Effector memory CD4-positive, alpha-beta T cell (primary cell): ENCODE measurements at regions not wholly inside any gene's neighbourhood (a gene's known extent, or its start where the extent isn't known, plus 50 kb on each side); places are given as distances from the start of the nearest gene placed in this dataset.

Experiments
- DNase-seq, 3 donors: peaks; one replicate each; pipeline ENCODE4 v3.0.0-alpha.2; 2020
- H3K27ac ChIP-seq: 2 replicates; pipeline ENCODE4 v1.7.0; 2013; ENCODE audit warnings: mild to moderate bottlenecking, low read length, moderate library complexity; ENCODE audit not compliant: insufficient read depth, poor library complexity, severe bottlenecking
- H3K27me3 ChIP-seq: replicated peaks from 2 replicates; pipeline ENCODE4 v1.7.0; 2013; ENCODE audit warnings: mild to moderate bottlenecking, low read length; ENCODE audit not compliant: insufficient read depth, control insufficient read depth, poor library complexity, severe bottlenecking
- H3K36me3 ChIP-seq: 2 replicates; pipeline ENCODE4 v1.7.0; 2013; ENCODE audit warnings: mild to moderate bottlenecking, low read length, moderate library complexity; ENCODE audit not compliant: control insufficient read depth, insufficient read depth
- H3K4me1 ChIP-seq: 2 replicates; pipeline ENCODE4 v1.7.0; 2013; ENCODE audit warnings: low read length, mild to moderate bottlenecking; ENCODE audit not compliant: control insufficient read depth, insufficient read depth, poor library complexity, severe bottlenecking
- H3K4me3 ChIP-seq: 2 replicates; pipeline ENCODE4 v1.7.0; 2013; ENCODE audit warnings: low read length, low read depth, mild to moderate bottlenecking; ENCODE audit not compliant: insufficient read depth, poor library complexity, severe bottlenecking
- H3K9me3 ChIP-seq: 2 replicates; pipeline ENCODE4 v1.7.0; 2013; ENCODE audit warnings: mild to moderate bottlenecking, low read length, moderate library complexity; ENCODE audit not compliant: control insufficient read depth

DNA sequence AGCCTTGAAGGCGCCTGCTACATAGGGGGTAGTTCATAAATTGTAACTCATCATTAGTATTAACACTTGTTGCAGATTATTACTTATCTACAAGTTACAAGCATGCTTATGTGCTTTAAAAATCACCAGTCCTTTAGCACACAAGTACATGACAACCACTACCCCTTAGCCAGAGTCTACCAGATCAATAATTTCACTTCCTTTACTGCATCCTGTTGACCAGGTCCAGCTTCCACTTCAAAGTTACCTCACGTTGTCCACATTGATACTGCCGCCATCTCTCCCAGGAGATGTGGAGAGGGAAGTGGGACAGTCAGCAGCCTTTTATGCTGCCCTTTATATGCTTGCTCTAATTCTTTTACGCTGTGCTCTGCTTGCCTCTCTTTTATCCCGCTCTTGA, 231.3 kb upstream of the CXXC4 start:
- H3K36me3 ChIP-seq: no peaks in the 10 kb centered on the region
- H3K4me1 ChIP-seq: no peaks in the 10 kb centered on the region
- no peaks in the 10 kb centered on the region for H3K9me3 ChIP-seq
- DNase-seq: no peak
- H3K4me3 ChIP-seq: no peak overlapping the region
- H3K27ac ChIP-seq: no peak overlapping the region
- H3K27me3 ChIP-seq: no peaks in the 10 kb centered on the region

GRCh38 chr4:104727643-104728042, 232.9 kb upstream of the CXXC4 start:
- Histone ChIP-seq H3K27ac (no peak overlapping the region), H3K4me3 (no peak overlapping the region)
- no peak for DNase-seq

DNA sequence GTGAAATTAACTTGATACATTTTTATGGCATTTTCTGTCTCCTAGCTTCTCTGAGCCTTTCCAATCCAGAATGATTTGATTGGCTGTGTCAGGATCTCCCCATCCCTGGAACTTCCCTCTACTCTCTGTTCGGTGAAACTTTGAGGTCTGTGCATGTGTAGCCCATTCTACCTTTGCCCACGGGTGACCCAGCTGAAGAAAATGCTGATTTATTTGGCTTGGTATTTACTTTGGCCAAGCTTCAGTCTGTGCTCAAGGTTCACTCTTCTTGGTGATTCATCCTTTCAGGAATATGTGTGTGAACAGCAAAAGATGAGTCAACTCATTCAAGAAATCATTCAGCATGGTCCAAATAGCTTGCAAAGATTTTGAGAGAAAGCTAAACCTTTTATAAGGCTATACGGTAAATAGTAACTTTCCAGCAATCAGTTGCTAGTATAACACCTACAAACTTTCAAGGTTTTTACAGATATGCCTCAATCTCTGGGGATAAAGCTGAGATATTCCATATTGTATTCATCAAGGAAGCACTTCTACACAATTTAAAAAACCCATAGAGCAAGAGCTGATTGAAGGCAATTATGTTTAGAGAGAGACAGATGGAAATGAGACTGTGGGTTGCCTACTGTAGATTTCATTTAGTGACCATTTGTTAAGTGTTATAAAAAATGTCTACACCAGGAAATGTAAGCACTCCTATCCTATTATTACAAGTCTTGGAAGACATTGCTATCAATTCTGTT, 233.9 kb upstream of the CXXC4 start:
- Histone ChIP-seq H3K27ac (no peak overlapping the region), H3K4me1 (no peaks in the 10 kb centered on the region), H3K36me3 (no peaks in the 10 kb centered on the region), H3K9me3 (no peaks in the 10 kb centered on the region), H3K27me3 (no peaks in the 10 kb centered on the region), H3K4me3 (no peak overlapping the region)
- no peak for DNase-seq

More at GRCh38 chr4:104727643-104728042, 232.9 kb upstream of the CXXC4 start:
- no peaks in the 10 kb centered on the region for H3K36me3 ChIP-seq
- no peaks in the 10 kb centered on the region for H3K9me3 ChIP-seq
- no peaks in the 10 kb centered on the region for H3K27me3 ChIP-seq
- no peaks in the 10 kb centered on the region for H3K4me1 ChIP-seq

DNA sequence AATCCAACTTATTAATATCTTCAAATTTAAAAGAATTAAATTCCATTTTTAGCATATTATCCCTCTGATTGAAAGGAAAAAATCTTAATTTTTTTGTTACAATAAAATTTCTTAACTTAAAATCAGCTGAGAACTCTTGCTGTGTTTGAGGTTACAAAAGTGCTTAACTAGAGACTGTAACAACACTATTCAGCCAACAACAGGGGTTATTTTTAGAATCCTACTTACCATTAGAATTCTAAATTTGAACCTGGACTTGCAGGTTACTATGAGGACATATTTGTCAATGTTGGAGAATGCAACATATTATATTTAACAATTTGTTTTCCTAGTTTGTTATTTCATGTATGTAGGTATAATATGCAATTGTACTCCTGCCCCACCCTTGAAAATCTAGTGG, 238.1 kb upstream of the CXXC4 start:
- Histone ChIP-seq H3K4me1 (no peaks in the 10 kb centered on the region), H3K27me3 (no peaks in the 10 kb centered on the region), H3K27ac (no peak overlapping the region), H3K4me3 (no peak overlapping the region), H3K9me3 (no peaks in the 10 kb centered on the region), H3K36me3 (no peaks in the 10 kb centered on the region)
- no peak for DNase-seq

DNA sequence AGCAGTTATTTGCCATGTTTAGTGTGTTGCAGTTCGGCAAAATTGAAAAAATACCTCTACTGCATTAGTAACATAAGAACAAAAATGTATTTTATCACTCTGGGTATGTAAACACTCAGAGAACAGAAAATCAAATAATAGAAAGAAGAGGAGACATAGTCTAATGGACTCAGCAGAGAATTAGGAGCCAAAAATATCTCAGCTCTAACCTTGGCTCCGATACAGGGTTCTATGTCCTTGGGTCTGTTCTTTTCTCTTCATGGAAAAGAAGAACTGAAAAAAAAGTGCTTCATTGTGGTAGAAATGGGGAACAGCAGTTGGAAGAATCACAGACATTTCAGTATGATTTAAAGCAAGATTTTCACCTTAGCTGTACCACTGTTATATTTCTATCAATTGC, 240.5 kb upstream of the CXXC4 start:
- no peaks in the 10 kb centered on the region for H3K9me3 ChIP-seq
- H3K4me1 ChIP-seq: no peaks in the 10 kb centered on the region
- H3K27ac ChIP-seq: no peak overlapping the region
- H3K4me3 ChIP-seq: no peak overlapping the region
- DNase-seq: no peak
- H3K36me3 ChIP-seq: no peaks in the 10 kb centered on the region
- H3K27me3 ChIP-seq: no peaks in the 10 kb centered on the region

DNA sequence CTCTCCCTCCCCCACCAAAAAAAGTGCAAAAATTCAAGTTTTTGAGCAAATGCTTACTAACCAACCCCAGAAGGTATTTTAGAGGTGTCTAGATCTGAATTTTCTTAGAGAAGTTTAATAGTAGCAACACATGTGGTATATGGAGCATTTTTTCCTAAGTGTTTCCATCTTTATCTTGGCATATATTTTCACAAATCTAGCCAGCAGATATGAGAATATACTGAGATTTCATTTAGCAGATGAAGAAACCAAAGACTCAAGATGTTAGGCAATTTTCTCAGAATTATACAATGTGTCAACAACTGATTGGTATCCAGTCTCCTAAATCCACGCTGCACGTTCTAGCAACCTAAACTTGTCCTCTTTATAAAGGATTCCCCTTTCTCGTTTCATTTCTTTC, 245.5 kb upstream of the CXXC4 start:
- Histone ChIP-seq H3K4me1 (no peaks in the 10 kb centered on the region), H3K27me3 (no peaks in the 10 kb centered on the region), H3K27ac (no peak overlapping the region), H3K4me3 (no peak overlapping the region), H3K36me3 (no peaks in the 10 kb centered on the region), H3K9me3 (no peaks in the 10 kb centered on the region)
- no peak for DNase-seq

DNA sequence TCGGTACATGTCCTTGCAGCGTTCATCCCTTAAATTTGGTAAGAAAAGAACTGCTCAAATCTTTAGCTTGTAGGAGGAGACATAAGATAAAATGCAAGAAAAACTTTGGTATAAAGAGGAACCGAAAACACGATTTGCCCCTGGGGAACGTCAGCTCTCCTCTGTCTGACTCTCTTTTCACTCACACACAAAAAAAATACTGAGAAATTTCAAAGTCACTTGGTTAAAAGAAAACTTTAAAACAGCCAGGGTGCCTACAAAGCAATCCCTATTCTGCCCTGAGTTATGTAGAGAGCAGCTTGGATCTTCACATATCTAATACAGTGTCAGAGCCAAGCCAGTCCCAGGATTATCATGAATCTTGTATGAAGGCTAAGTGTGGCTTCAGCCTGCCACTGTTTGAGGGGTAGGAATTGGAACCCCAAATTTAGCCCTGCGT, 248.5 kb upstream of the CXXC4 start:
- Histone ChIP-seq H3K27me3 (no peaks in the 10 kb centered on the region), H3K4me1 (no peaks in the 10 kb centered on the region), H3K4me3 (no peak overlapping the region), H3K9me3 (no peaks in the 10 kb centered on the region), H3K27ac (no peak overlapping the region), H3K36me3 (no peaks in the 10 kb centered on the region)
- DNase-seq: no peak

DNA sequence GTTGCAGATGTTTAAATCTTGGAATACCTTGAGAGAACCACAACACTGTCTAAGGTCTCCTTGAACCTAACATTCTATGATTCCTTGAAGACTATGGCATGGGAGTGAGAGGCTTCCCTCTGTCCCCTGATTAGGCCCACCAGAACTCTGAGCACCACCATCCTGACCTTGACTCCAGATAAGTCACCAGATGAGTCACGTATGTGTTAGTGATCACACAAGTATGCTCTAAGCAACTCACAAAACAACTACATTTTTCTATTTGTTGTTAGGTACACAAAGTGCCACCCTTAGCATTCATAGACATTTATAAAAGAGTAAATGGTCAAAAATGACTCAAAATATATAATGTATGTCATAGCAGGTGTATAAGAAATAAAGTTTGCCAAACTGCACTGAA, 252.9 kb upstream of the CXXC4 start:
- no peaks in the 10 kb centered on the region for H3K36me3 ChIP-seq
- no peak overlapping the region for H3K27ac ChIP-seq
- H3K9me3 ChIP-seq: no peaks in the 10 kb centered on the region
- no peak for DNase-seq
- H3K4me3 ChIP-seq: no peak overlapping the region
- H3K27me3 ChIP-seq: no peaks in the 10 kb centered on the region
- no peaks in the 10 kb centered on the region for H3K4me1 ChIP-seq

GRCh38 chr4:104749062-104749461, 254.4 kb upstream of the CXXC4 start:
- no peaks in the 10 kb centered on the region for H3K27me3 ChIP-seq

DNA sequence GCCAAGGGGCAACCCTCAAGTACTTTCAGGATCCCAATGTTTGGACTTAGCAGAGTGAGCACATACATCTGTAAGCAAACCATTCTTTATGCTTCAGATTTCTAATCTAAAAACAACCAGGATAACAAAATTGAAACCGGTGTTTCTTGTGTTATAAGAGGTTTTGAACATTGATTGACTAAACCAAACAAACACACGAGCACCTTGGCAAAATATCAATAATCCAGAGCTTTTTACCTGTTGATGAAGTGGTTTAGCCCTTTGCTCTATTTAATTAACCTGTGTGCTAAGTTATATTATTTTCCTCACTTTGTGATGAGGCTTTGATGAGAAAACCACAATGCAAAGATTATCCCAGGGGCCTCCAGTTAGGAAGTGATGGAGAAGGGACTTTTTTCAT, 255.3 kb upstream of the CXXC4 start:
- Histone ChIP-seq H3K4me3 (no peak overlapping the region), H3K4me1 (no peaks in the 10 kb centered on the region), H3K36me3 (no peaks in the 10 kb centered on the region), H3K27ac (no peak overlapping the region), H3K9me3 (no peaks in the 10 kb centered on the region), H3K27me3 (no peaks in the 10 kb centered on the region)
- DNase-seq: no peak

More at GRCh38 chr4:104749062-104749461, 254.4 kb upstream of the CXXC4 start:
- DNase-seq: no peak
- H3K36me3 ChIP-seq: no peaks in the 10 kb centered on the region
- no peaks in the 10 kb centered on the region for H3K9me3 ChIP-seq
- no peak overlapping the region for H3K27ac ChIP-seq
- no peak overlapping the region for H3K4me3 ChIP-seq
- no peaks in the 10 kb centered on the region for H3K4me1 ChIP-seq
